ENCODE measurements at regions not wholly inside any gene's neighbourhood (a gene's known extent, or its start where the extent isn't known, plus 50 kb on each side); places are given as distances from the start of the nearest gene placed in this dataset.

DNA sequence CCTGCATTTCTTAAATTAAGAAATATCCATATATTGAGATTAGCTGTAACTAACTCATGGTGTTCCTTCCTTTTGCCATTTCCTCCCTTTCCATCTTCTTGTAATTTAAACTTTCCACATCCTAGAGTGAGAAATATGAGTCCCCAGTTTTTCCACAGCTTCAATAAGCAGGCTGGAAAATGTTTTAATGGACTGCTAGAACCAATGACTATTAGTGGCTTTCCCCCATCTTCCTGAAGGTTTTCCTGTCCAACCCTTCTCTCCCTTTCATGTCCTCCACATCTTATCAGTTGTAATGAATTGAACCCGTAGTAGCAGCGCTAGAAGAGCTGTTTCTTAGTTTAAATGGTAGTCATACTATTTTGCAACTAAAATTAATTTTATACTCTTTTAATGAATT, 145.7 kb downstream of the AHR start:
- H3K27me3 ChIP-seq (replicated peaks; ENCODE audit: insufficient read depth, low read length) = no peaks in the 10 kb centered on the region
- H3K9me3 ChIP-seq (replicated peaks; ENCODE audit: insufficient read depth, low read length) = no peaks in the 10 kb centered on the region
- H3K9ac ChIP-seq (ENCODE audit: low read length) = no peak overlapping the region
- no peak overlapping the region for H3K4me3 ChIP-seq (ENCODE audit: low read length)
- H3K9me2 ChIP-seq (replicated peaks; ENCODE audit: insufficient read depth, low read length) = no peaks in the 10 kb centered on the region
- H3K27ac ChIP-seq (ENCODE audit: low read length) = no peak overlapping the region
- H3F3A ChIP-seq (ENCODE audit: insufficient read depth, low read length) = no peaks in the 10 kb centered on the region
- H3K79me2 ChIP-seq (ENCODE audit: low read length) = no peaks in the 10 kb centered on the region
- no peaks in the 10 kb centered on the region for H3K4me1 ChIP-seq (ENCODE audit: low read length)
- TF ChIP-seq, protein P1, sequence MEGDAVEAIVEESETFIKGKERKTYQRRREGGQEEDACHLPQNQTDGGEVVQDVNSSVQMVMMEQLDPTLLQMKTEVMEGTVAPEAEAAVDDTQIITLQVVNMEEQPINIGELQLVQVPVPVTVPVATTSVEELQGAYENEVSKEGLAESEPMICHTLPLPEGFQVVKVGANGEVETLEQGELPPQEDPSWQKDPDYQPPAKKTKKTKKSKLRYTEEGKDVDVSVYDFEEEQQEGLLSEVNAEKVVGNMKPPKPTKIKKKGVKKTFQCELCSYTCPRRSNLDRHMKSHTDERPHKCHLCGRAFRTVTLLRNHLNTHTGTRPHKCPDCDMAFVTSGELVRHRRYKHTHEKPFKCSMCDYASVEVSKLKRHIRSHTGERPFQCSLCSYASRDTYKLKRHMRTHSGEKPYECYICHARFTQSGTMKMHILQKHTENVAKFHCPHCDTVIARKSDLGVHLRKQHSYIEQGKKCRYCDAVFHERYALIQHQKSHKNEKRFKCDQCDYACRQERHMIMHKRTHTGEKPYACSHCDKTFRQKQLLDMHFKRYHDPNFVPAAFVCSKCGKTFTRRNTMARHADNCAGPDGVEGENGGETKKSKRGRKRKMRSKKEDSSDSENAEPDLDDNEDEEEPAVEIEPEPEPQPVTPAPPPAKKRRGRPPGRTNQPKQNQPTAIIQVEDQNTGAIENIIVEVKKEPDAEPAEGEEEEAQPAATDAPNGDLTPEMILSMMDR (IDR thresholded peaks at IDR 0.05; ENCODE audit: low read length) = no peak
- TF ChIP-seq EZH2 (optimal IDR thresholded peaks at IDR 0.05; ENCODE audit: low read depth, low read length) (no peak), EZH2phosphoT487 (IDR thresholded peaks at IDR 0.05; ENCODE audit: low read length) (no peak)
- no peak overlapping the region for H2AFZ ChIP-seq (ENCODE audit: low read length)
- no peak for DNase-seq
- no peaks in the 10 kb centered on the region for H4K20me1 ChIP-seq (ENCODE audit: insufficient read depth, low read length)
- no peak overlapping the region for H3K4me2 ChIP-seq (ENCODE audit: low read depth, low read length)
- no peaks in the 10 kb centered on the region for H3K36me3 ChIP-seq (replicated peaks; ENCODE audit: insufficient read depth, low read length)

DNA sequence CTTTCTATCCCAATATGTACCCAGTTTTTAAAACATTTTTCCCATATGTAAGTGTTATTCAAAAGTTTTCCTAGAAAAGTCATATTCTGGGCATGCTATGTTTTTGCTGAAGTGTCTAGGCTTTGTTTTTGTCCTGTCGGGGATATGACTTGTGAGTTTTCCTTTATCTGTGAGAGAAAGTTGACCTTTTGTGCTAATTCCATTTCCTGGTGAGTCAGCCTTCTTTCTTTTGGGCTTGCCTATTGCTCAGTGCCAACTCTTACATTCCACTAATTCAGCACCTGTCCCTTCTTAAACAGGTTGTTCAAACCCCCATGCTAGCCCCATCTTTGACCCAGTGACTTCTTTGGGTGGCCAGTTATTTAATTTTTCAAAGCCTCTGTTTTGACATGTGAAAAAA, 146.2 kb downstream of the AHR start:
- H3K9ac ChIP-seq (ENCODE audit: low read length) = no peak overlapping the region
- no peaks in the 10 kb centered on the region for H3K36me3 ChIP-seq (replicated peaks; ENCODE audit: insufficient read depth, low read length)
- H3K4me1 ChIP-seq (ENCODE audit: low read length) = no peaks in the 10 kb centered on the region
- no peaks in the 10 kb centered on the region for H3K79me2 ChIP-seq (ENCODE audit: low read length)
- H3K9me2 ChIP-seq (replicated peaks; ENCODE audit: insufficient read depth, low read length) = no peaks in the 10 kb centered on the region
- H3K27me3 ChIP-seq (replicated peaks; ENCODE audit: insufficient read depth, low read length) = no peaks in the 10 kb centered on the region
- H4K20me1 ChIP-seq (ENCODE audit: insufficient read depth, low read length) = no peaks in the 10 kb centered on the region
- no peak overlapping the region for H3K4me3 ChIP-seq (ENCODE audit: low read length)
- H2AFZ ChIP-seq (ENCODE audit: low read length) = no peak overlapping the region
- H3F3A ChIP-seq (ENCODE audit: insufficient read depth, low read length) = no peaks in the 10 kb centered on the region
- H3K27ac ChIP-seq (ENCODE audit: low read length) = no peak overlapping the region
- H3K9me3 ChIP-seq (replicated peaks; ENCODE audit: insufficient read depth, low read length) = no peaks in the 10 kb centered on the region
- no peak for DNase-seq
- no peak for TF ChIP-seq EZH2phosphoT487 (IDR thresholded peaks at IDR 0.05; ENCODE audit: low read length)
- TF ChIP-seq EZH2 (optimal IDR thresholded peaks at IDR 0.05; ENCODE audit: low read depth, low read length) = no peak
- TF ChIP-seq, protein P1 (IDR thresholded peaks at IDR 0.05; ENCODE audit: low read length) = no peak
- no peak overlapping the region for H3K4me2 ChIP-seq (ENCODE audit: low read depth, low read length)

DNA sequence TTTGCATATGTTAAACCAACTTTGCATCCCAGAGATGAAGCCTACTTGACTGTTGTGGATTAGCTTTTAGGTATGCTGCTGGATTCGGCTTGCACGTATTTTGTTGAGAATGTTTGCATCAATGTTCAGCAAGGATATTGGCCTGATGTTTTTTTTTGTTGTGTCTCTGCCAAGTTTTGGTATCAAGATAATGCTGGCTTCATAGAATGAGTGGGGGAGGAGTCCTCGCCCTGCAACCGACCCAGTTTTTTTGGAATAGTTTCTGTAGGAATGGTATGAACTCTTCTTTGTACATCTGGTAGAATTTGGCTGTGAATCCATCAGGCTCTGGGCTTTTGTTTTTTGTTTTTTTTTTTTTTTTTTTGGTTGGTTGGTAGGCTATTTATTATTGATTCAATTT, 147.9 kb downstream of the AHR start:
- Histone ChIP-seq H2AFZ (ENCODE audit: low read length) (no peak overlapping the region), H3K27me3 (replicated peaks; ENCODE audit: insufficient read depth, low read length) (no peaks in the 10 kb centered on the region), H4K20me1 (ENCODE audit: insufficient read depth, low read length) (no peaks in the 10 kb centered on the region), H3K36me3 (replicated peaks; ENCODE audit: insufficient read depth, low read length) (no peaks in the 10 kb centered on the region), H3K9ac (ENCODE audit: low read length) (no peak overlapping the region), H3K4me1 (ENCODE audit: low read length) (no peaks in the 10 kb centered on the region), H3K4me2 (ENCODE audit: low read depth, low read length) (no peak overlapping the region), H3K9me3 (replicated peaks; ENCODE audit: insufficient read depth, low read length) (no peaks in the 10 kb centered on the region), H3K79me2 (ENCODE audit: low read length) (no peaks in the 10 kb centered on the region), H3K4me3 (ENCODE audit: low read length) (no peak overlapping the region), H3K27ac (ENCODE audit: low read length) (no peak overlapping the region), H3K9me2 (replicated peaks; ENCODE audit: insufficient read depth, low read length) (no peaks in the 10 kb centered on the region), H3F3A (ENCODE audit: insufficient read depth, low read length) (no peaks in the 10 kb centered on the region)
- no peak for DNase-seq
- TF ChIP-seq EZH2phosphoT487 (IDR thresholded peaks at IDR 0.05; ENCODE audit: low read length) = no peak
- TF ChIP-seq, protein P1 (IDR thresholded peaks at IDR 0.05; ENCODE audit: low read length) = no peak

Data from MM.1S (cell line).